H1 (cell line): ENCODE measurements at regions not wholly inside any gene's neighbourhood (a gene's known extent, or its start where the extent isn't known, plus 50 kb on each side); places are given as distances from the start of the nearest gene placed in this dataset.

Experiments
- SIRT6 ChIP-seq: IDR thresholded peaks from one replicate; pipeline ENCODE4 v1.7.1; 2012; ENCODE audit warnings: low read length, inconsistent platforms
- SIX5 ChIP-seq: IDR thresholded peaks from 2 replicates; pipeline ENCODE4 v1.6.1; 2011; ENCODE audit warnings: mild to moderate bottlenecking, low read depth, low read length
- TF ChIP-seq, protein P1 (sequence below), 3 experiments: IDR thresholded peaks; 1 replicate in 2 of 3; 2 replicates in 1 of 3; pipeline versions ENCODE4 v1.5.1 to v1.6.1; 2011; ENCODE audit warnings: low read length in 3 of 3, mild to moderate bottlenecking in 3 of 3, inconsistent platforms in 2 of 3, low read depth in 1 of 3, moderate library complexity in 1 of 3; ENCODE audit not compliant: insufficient read depth in 1 of 3; ENCODE audit errors: control extremely low read depth in 1 of 3

DNA sequence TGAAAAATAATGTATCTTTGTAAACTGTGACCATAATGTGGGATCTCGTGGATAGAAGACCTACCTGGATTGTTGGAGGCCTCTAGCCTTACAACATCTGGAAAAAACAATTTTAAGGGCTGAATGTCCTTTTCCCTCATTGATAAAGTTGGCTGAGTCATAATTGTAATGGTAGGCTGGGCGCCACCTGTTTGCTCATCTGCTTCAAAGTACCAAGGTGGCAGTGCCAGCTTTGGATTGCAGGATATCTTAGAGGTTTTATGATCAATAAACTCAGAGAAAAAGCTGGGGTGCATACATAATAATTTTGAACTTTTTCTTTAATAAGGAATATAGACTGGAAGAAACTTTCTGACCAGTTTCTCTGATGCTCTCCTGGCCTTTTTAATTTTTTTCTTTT lies 653.4 kb downstream of the MMUT start (continued):
- TF ChIP-seq, protein P1, sequence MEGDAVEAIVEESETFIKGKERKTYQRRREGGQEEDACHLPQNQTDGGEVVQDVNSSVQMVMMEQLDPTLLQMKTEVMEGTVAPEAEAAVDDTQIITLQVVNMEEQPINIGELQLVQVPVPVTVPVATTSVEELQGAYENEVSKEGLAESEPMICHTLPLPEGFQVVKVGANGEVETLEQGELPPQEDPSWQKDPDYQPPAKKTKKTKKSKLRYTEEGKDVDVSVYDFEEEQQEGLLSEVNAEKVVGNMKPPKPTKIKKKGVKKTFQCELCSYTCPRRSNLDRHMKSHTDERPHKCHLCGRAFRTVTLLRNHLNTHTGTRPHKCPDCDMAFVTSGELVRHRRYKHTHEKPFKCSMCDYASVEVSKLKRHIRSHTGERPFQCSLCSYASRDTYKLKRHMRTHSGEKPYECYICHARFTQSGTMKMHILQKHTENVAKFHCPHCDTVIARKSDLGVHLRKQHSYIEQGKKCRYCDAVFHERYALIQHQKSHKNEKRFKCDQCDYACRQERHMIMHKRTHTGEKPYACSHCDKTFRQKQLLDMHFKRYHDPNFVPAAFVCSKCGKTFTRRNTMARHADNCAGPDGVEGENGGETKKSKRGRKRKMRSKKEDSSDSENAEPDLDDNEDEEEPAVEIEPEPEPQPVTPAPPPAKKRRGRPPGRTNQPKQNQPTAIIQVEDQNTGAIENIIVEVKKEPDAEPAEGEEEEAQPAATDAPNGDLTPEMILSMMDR (IDR thresholded peaks at IDR 0.05; ENCODE audit: control extremely low read depth in 1 of 3, insufficient read depth in 1 of 3, low read depth in 1 of 3, low read length in 3 of 3) = no peak
- TF ChIP-seq SIRT6 = no peak
- no peak for TF ChIP-seq SIX5
